Transverse colon (tissue), 4 donors: ENCODE measurements at regions not wholly inside any gene's neighbourhood (a gene's known extent, or its start where the extent isn't known, plus 50 kb on each side); places are given as distances from the start of the nearest gene placed in this dataset.

ENCODE experiments used
- CTCF ChIP-seq, 5 experiments: fragments of 200-600 bp in 3 of 5; fragments of 450-650 bp in 2 of 5; sonication (generic) in 3 of 5; IDR thresholded peaks; 1 replicate in 2 of 5; 2 replicates in 3 of 5; pipeline ENCODE4 v1.5.1; 2016 to 2017; ENCODE audit warnings: antibody characterized with exemption in 5 of 5, inconsistent platforms in 3 of 5, mild to moderate bottlenecking in 2 of 5, moderate library complexity in 1 of 5
- EP300 ChIP-seq: sonication (generic); formaldehyde crosslinking; IDR thresholded peaks from one replicate; pipeline ENCODE4 v1.6.1; 2017; ENCODE audit warnings: antibody characterized with exemption, low read depth
- POLR2A ChIP-seq: fragments of 450-650 bp; IDR thresholded peaks from one replicate; pipeline ENCODE4 v1.6.1; 2016; ENCODE audit warnings: antibody characterized with exemption, mild to moderate bottlenecking, moderate library complexity
- POLR2AphosphoS5 ChIP-seq, 3 donors: sonication (generic); formaldehyde crosslinking; IDR thresholded peaks; one replicate each; pipeline ENCODE4 v1.6.1; 2016; ENCODE audit warnings: antibody characterized with exemption in 3 of 3

- TF ChIP-seq POLR2A (no peak), POLR2AphosphoS5 (IDR thresholded peaks at IDR 0.05) (no peak), CTCF (IDR thresholded peaks at IDR 0.05) (no peak), EP300 (no peak)
Observed at GRCh38 chr20:40587038-40587437, 102.0 kb downstream of the MAFB start.
